GM21737 (cell line): ENCODE measurements at regions not wholly inside any gene's neighbourhood (a gene's known extent, or its start where the extent isn't known, plus 50 kb on each side); places are given as distances from the start of the nearest gene placed in this dataset.
"Not testable (repeated sequence)": the region's sequence is repeated elsewhere in the genome, so short reads cannot be mapped to it uniquely, and the experiment has no call there.

Source experiments
- ATAC-seq: cut with Tn5 transposase; IDR thresholded peaks from one replicate; pipeline ENCODE4 v1.9.1; 2021; ENCODE audit warnings: mild to moderate bottlenecking, moderate library complexity; ENCODE audit not compliant: unreplicated experiment

DNA sequence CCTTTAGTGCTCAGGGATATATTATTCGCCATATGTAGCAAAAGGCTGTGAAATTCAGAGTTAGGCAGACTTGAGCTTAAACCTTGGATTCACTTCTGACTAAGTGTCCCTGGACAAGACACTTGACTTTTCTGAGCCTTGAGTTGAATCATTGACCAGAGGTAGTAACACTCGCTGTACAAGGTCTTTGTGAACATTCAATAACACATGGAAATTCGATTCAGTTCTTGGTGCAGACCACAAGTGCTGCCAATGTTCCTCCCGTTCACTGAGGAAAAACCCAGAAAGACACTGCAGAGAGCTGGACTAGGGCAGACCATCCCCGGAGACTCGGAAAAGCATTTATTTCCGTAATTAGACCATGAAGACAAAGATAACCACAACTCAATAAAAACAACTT lies 901.4 kb downstream of the AACS start:
- no peak for ATAC-seq

DNA sequence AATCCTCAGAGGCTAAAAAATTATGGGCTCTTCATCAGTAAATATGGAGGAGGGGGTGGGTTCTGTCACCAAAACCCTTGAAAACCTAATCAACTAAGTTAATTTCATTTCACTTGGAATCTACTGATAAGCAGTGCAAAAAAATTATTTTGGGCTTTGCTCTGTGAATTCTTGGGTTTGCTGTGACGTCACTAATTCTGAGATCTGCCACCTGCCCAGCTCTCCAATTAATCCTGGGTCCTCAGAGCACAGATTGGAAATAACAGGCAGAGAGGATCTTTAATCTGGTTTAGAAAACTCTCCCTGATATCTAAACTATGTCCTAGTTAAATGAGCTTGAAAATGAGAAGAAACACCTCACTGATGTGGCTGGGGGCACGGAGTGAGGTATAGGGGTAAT lies 903.2 kb downstream of the AACS start:
- ATAC-seq, result no peak

DNA sequence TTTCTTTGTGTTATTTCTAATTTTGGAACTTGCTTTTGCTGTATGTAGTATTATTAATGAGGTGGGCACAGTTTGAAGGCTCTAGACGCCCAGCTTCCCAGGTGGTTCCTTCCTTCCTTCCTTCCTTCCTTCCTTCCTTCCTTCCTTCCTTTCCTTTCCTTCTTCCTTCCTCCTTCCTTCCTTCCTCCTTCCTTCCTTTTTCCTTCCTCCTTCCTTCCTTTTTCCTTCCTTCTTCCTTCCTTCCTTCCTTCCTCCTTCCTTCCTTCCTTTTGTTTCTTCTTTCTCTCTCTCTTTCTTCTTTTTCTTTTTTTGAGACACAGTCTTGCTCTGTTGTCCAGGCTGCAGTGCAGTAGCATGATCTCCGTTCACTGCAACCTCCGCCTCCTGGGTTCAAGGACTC lies 906.7 kb downstream of the AACS start:
- no peak for ATAC-seq

DNA sequence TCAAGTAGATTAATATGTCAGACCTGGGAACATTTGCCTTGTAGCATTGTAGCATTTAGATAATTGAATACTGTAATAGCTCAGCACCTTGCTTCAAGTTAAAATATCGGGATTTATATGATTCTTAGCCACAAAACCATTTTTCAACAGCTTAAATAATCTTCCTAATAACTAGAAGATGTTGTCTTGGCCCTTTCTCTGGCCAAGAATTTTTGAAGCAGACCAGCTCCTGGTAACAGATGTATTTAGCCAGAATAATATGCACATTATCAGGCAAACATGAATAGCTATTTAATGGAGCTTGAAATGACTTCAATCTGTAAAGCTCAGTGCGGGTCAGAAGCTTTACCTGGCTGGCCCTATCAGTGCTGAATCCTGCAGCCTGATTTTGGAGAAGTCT lies 913.1 kb downstream of the AACS start:
- ATAC-seq, result no peak

DNA sequence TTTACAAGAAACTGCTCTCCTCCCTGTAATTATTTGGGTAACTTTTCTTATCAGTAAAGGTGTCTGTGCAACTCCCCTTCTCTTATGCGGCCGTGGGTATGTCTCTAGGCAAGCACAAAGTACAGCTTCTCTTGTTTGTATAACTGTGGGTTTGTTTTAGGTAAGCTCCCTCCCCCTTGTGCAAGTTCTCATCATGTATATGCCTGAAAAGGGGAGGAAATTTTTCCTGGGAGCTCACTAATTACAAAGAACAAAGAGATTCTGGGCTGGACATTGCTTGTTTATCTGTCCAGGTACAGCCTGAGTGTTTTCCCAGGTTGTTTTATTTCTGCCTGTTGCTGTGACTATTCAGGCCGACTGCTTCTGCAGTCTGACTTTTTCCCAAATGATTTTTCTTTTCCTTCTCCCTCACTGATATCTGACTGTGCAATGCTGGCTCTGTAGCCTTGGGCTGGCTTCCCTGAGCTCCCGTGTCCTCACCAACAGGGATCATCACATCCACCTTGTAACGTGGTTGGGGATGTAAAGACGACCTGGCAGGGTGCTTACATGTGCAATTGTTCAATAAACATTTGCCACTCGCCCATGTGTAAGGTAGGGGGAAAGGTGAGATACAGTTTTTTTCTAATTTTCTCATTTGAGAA lies 916.5 kb downstream of the AACS start:
- no peak for ATAC-seq

DNA sequence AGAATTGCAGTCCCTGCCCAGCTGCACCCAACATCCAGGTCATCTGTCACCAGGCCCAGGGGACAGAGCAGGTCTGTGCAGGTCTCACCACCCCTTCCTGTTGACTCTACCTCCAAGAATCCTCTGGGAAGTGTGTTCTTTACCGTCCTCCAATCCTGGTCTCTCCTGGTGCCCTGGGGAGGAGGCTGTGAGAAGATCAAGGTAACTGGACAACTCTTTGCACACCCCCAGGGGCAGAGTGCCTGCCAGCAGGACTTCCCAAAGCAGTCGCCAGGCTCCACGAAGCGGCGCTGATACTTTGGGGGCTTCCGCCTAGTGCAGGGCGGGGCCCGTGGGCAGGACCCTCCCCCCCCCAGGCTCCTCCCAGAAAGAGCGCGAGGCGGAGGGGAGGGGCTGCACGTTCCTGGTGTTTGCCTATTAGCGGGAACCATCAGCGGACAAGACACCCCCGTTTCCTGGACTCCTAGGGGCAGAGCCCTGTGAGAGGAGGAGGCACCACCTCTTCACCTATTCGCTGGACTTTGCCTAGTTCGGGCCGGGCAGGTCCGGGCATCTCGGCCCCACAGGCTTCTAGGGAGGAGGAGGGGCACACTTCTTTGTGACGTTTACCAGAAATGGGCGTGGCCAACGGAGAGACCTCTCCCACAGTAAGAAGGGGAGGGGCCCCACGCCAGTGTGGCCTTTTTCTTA lies 918.0 kb downstream of the AACS start:
- ATAC-seq, result no peak

DNA sequence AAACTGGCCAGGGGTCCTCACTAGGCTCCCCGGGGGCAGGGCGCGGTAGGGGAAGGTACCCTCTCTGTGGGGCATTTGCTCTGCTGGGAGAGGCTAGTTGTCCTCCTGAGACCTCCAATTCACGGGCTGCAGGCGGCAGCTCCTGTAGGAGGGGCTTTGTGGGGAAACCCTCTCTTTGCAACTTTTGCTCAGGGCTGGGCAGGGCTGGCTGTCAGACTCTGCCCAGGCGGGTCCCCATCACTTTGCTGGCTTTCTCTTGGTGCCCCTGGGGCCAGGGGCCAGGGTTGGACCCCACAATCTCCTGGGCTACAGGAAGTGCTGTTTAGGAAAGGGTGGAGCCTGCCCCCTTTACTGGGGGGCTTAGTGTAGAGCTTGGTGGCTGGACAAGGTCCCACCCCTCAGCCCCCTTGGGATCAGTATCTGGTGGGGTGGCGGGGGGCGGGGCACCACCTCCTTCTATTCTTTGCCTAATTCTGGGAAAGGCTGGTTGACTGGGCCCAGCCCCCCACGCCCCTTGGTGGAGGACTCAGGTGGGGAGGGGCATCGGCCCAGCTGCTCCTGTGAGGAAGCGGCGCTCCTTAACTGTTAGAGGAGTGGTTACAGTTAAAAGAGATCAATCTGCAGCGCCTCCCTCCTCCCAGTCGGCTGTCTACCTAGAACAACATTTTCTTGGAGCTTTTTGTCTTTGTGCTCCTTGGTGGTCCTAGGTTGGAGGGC lies 918.7 kb downstream of the AACS start:
- no peak for ATAC-seq

DNA sequence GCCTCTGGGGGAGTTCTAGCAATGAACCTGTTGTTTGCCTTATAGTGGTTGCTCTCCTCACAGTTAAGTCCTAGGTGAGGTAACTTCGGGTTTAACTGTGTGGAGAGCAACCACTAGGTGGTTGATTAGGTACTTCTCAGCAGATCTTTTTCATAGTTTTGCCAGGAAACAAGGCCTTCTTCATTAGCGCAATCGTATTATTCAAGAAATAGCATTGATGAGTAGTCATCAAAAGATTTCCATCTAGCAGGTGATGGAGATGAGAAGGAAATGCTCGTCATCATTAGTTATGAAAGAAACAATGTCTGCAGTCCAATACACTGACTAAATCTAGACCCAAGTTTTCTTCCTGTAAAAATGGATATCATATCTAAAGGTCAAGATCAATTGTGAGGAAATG lies 923.3 kb downstream of the AACS start:
- no peak for ATAC-seq

DNA sequence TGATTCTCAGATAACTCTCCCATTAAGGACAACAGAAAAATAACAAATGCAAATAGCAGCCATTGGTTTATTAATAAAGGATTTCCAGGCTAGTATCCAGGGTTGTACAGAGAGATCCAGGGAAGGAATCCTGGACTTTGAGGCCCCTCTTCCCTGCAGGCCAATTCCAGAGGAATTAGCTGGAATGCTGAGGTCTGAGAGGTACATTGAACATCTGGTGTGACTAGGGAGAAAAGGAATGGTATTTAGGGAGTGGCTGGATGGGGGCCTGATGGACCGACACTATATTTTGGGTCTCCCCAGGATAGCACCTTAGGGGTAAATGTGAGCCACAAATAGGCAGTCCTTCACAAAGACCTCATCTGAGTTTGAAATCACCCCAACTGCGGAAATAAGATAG lies 924.5 kb downstream of the AACS start:
- ATAC-seq, result no peak

DNA sequence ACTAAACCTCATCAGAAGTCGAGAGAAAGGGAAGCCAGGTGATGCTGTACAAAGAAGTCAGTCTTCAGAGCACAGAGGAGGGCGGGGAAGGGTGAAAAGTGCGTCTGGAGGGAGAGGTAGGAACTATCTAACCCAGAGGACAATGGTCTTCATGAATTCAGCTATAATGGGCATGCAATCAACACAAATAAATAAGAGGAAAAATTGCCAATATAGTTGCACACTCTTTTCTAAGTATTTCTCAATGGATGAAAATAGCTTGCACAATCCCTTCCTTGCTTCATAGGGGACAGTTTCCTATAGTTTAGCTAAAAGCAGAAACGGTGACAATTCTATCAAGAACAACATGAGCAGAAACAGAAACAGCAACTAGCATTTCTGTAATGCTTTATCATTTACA lies 931.2 kb downstream of the AACS start:
- ATAC-seq, result no peak

DNA sequence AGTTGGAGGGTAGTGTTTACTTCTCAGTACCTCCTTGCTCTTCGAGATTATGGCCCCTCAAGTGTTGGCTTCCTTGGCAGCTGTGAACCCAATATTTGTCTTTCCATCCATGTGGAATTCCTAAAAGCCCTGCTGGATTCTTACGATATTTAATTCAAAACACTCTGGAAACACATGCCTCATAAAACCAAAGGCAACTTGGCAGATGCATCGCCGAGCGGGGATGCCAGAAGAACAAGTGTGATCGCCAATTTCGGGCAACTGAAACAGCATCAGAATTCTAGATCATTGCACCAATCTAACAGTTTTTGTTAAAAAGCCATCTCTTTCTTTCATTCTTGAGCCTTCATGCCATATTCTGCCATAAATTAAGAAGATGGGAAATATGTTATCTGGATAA lies 934.4 kb downstream of the AACS start:
- no peak for ATAC-seq

DNA sequence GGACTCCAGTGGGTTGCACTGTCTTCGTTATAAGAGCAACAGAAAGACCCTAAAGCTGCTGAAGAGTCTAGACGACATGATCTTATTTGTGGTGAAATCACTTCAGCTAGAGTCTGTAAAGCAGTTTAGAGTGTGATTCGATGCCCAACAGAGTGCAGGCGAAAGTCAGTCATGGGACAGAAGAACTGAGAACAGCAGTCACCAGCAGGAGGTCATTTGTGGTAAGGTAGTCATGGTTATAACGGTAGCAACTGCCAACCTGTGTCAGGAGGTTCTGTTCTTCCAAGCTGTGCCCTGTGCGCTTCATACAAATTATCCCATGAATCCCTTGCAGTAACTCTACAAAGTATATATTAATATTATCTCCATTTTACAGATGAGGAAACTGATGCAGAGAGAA lies 954.1 kb downstream of the AACS start:
- ATAC-seq, result no peak

DNA sequence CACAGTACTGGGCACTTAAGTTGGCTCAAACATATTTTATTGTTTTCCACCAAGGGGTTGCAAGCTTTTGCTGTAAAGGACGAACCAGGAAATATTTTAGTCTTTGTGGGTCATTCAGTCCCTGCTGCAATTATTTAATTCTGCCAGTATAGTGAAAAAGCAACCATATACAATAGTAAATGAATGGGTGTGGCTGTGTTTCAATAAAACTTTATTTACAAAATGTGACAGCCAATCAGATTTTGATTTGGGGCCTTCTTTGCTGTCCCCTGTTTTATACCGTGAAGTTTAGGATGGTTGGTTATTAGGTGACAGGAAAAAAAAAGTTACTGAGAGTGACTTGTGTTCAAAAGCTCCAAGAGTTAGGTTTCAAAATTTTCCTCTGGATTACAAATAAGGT lies 956.4 kb downstream of the AACS start:
- no peak for ATAC-seq

DNA sequence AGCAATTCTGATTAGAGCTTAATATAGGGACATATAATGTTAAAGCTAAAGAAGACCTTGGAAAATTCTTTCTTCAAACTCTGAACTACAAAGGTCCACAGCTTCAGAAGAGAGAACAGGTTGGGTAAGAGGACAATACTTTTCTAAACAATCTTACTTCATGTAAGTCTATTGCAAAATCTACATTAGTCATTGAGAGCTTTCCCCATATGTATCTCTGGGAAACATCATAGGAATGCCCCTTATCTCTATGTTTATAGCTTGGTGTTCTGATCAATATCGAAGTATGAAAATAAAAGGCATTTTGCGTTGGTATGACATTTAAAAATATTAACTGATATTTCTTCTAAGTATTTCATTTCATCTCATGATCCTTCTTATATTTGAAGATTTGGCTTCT lies 962.6 kb downstream of the AACS start:
- ATAC-seq, result no peak

DNA sequence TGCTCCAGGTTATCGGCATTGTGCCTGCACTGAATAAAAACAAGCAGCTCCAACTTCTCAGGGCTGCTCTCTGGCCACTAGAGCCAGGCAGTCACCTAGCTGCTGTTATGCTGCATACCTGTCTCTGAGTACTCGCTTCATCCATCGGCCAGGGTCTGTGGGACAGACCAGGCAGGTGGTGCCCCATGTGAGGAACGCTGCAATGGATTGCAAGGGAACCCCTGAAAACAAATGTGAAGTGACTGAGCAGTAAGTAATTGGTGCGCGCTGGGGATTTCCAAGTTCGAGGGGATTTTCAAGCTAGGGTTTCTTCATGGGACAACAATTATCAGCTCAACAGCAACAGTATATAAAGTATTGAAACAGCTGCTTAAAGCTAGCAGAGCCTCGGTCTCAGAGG lies 965.3 kb downstream of the AACS start:
- ATAC-seq, result no peak

DNA sequence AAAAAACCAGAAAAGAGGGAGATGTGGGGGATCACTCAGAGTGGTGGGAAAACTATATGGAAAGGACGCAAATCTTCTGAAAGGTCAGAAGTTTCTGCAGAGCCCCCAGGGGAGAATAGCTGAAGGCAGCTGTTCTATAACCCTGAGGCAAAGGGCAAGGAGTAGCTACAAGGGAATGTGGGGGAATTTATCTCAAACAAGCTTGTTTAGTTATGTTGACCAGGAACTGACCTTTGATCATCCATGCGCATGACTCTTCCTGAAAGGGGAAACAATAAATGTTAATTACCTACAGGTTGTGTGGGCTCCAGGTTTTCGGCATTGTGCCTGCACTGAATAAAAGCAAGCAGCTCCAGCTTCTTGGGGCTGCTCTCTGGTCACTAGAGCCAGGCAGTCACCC lies 968.5 kb downstream of the AACS start:
- no peak for ATAC-seq

DNA sequence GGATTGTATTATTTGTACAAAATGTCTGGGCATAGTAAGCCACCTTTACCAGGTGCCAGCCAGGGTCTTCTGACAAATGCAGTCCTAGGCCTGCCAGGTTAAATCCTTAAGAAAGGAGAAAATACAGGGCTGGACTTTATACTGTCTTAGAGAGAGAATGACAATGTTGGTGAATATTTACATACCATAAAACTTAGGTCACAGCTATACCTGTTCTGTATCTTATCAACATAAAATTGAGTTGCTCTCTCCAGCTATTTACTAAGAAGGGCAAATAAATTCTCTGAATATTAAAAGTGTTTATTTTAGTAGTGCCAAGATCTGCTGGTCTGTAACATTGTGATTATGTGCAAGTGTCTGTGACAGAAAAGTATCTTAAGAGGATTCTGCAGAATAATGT lies 971.1 kb downstream of the AACS start:
- no peak for ATAC-seq

DNA sequence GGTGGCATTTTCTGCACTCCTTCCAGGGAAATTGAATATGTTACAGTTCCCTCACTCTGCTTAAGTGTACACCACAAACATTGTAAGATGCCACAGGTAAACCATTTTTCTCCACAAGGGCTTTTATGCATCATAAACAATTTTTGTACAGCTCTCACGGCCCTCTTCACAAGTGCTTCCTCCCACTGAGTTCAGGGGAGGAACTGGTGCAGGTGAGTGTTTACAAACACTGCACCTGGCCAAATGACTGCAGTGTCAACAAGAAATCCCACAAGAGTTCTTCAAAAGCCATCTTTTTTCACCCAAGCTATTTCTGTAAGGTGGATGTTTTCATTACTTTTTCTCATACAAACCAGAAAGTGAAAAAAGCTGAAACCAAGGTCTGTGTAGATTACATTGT lies 973.2 kb downstream of the AACS start:
- no peak for ATAC-seq

DNA sequence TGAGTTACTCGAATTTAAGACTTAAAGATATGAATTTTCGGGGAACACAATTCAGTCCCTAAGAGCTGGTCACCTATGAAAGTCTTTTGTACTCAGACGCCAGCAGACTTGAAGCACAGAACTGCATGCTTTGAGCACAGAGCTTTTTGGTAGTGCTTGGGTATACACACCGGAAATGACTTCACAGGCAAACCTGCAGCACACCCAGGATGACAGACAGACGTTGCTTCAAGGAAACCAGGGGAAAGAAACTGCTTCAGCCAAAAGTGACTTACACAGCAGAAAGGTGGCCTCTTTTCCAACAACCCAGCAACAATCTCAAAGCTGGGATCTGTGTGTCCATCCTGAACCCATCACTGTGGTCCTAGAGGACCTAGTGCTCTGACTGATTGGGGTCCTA lies 975.1 kb downstream of the AACS start:
- ATAC-seq, result no peak

DNA sequence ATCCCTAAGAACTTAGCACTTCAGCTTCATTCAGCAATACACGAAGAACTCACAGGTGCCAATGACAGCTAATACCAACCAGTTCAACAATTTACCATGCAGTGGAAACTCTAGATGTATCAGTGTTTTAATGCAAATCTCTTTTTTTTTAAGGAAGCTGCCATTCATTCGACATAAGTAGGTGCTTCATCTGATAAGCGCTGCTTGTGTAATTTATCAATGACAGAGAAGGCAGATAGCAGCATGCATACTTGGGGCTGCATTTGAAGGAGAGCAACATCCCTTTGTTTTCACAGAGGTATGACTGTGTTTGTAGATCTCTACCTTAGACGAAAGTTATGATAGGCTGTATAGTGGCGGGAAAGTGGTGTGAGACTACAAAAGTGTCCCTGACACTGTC lies 977.1 kb downstream of the AACS start:
- ATAC-seq, result no peak

DNA sequence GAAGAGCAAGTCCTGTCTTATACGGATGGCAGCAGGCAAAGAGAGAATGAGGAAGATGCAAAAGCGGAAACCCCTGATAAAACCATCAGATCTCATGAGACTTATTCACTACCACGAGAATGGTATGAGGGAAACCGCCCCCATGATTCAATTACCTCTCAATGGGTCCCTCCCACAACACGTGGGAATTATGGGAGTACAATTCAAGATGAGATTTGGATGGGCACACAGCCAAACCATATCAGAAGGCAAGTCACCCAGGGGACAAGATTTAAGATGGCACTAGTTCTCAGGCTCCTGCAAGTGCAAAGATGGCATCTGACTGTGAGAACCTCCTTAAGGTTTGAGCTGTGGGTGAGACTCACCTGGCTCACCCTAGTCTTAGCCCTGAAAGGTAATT lies 984.3 kb downstream of the AACS start:
- ATAC-seq, result not testable (repeated sequence)

DNA sequence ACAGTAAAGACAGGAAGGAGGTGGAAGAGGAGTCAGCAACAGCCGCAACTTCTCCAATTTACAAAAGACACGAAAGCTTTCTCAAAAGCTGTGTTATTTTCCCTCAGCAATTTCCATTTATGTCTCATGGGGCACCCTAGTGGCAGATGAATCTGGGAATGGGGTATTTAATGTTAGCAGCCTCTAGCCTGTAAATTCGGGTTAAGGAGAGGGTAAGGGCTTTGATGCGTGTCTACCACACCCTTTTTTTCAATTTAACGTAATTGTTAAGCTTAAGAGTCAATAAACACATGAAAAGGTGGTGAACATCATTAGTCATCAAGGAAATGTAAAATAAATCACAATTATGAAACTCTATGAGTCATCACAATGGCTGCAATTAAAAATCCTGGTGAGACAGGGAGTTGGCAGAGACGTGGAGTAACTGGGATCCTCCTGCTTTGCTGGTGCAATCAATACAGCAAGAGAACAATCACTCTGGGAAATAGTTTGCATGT lies 986.4 kb downstream of the AACS start:
- no peak for ATAC-seq
